HepG2 (cell line): ENCODE measurements at regions not wholly inside any gene's neighbourhood (a gene's known extent, or its start where the extent isn't known, plus 50 kb on each side); places are given as distances from the start of the nearest gene placed in this dataset.
"Not testable (repeated sequence)": the region's sequence is repeated elsewhere in the genome, so short reads cannot be mapped to it uniquely, and the experiment has no call there.

Experiments
- ATAC-seq: fragments of 200-7000 bp; cut with Tn5 transposase; 3 replicates; pipeline ENCODE4 v1.9.1; 2020; ENCODE audit warnings: mild to moderate bottlenecking, moderate library complexity
- BruUV-seq: library from RNA; stranded (reverse); fragments of 400-500 nt; replicated peaks from 2 replicates; lab custom pipeline; 2021; lab: Mats Ljungman, UMichigan
- CTCF ChIA-PET: fragments of 300-600 bp; formaldehyde crosslinking; extraction: SDS; loops from one replicate; lab custom pipeline; 2021; ENCODE audit warnings: low total read pairs, inconsistent platforms, low intra/inter-chr PET ratio; lab: Yijun Ruan, JAX
- POLR2A ChIA-PET: fragments of 350-600 bp; sonication (Branson Sonifier 250); formaldehyde crosslinking; loops from one replicate; lab custom pipeline; 2020; ENCODE audit warnings: antibody characterized with exemption, inconsistent platforms; lab: Yijun Ruan, JAX
- DNase-seq: peaks from one replicate; pipeline ENCODE4 v3.0.0-alpha.2; 2015; ENCODE audit warnings: low spot score
- FAIRE-seq: peaks from 3 replicates; lab custom pipeline; 2011; peaks lifted over from hg19 to GRCh38; lab: Jason Lieb, UNC
- H2AFZ ChIP-seq: one replicate; pipeline ENCODE4 v1.6.1; 2011; ENCODE audit warnings: low read length, inconsistent platforms
- H3K27ac ChIP-seq: fragments of 300-600 bp; 3 replicates; pipeline ENCODE4 v1.8.0; 2011; ENCODE audit warnings: mixed run types, mild to moderate bottlenecking, mixed read lengths, low read length, inconsistent platforms; ENCODE audit not compliant: insufficient read depth; ENCODE audit errors: extremely low read length
- H3K27me3 ChIP-seq, 2 experiments: fragments of 200-600 bp in 1 of 2; 2 replicates in 1 of 2; 3 replicates in 1 of 2; pipeline versions ENCODE4 v1.6.0 to v1.8.0; 2011; ENCODE audit warnings: low read length in 2 of 2, mild to moderate bottlenecking in 2 of 2, moderate library complexity in 2 of 2, inconsistent platforms in 1 of 2; ENCODE audit not compliant: insufficient read depth in 2 of 2, control insufficient read depth in 1 of 2
- H3K36me3 ChIP-seq, 2 experiments: fragments of 200-600 bp in 1 of 2; replicated peaks in 1 of 2; 2 replicates in 1 of 2; 3 replicates in 1 of 2; pipeline versions ENCODE4 v1.5.1 to v1.8.0; 2011; ENCODE audit warnings: low read length in 2 of 2, inconsistent platforms in 1 of 2; ENCODE audit not compliant: insufficient read depth in 2 of 2, control insufficient read depth in 1 of 2
- H3K4me1 ChIP-seq: 2 replicates; pipeline ENCODE4 v1.5.1; 2012; ENCODE audit warnings: low read length, inconsistent platforms; ENCODE audit not compliant: insufficient read depth
- H3K4me2 ChIP-seq: 2 replicates; pipeline ENCODE4 v1.6.0; 2011; ENCODE audit warnings: low read depth, low read length, inconsistent platforms
- H3K4me3 ChIP-seq, 3 experiments: fragments of 200-600 bp in 1 of 3; sonication (generic), shearing (Covaris generic) in 1 of 3; replicated peaks in 1 of 3; 2 replicates each; pipeline ENCODE4 v1.5.1; 2011 to 2016; ENCODE audit warnings: low read length in 3 of 3, inconsistent platforms in 2 of 3, low read depth in 2 of 3, mild to moderate bottlenecking in 2 of 3, control low read depth in 1 of 3, mixed read lengths in 1 of 3; ENCODE audit not compliant: insufficient read depth in 1 of 3
- H3K79me2 ChIP-seq: one replicate; pipeline ENCODE4 v1.6.1; 2011; ENCODE audit warnings: low read length, inconsistent platforms; ENCODE audit not compliant: insufficient read depth
- H3K9ac ChIP-seq: 2 replicates; pipeline ENCODE4 v1.6.0; 2011; ENCODE audit warnings: mild to moderate bottlenecking, low read depth, low read length, inconsistent platforms; ENCODE audit not compliant: insufficient read depth
- H3K9me3 ChIP-seq: 2 replicates; pipeline ENCODE4 v1.5.1; 2012; ENCODE audit warnings: mild to moderate bottlenecking, low read length
- H4K20me1 ChIP-seq: 2 replicates; pipeline ENCODE4 v1.6.0; 2011; ENCODE audit warnings: inconsistent platforms, mild to moderate bottlenecking, low read length, moderate library complexity; ENCODE audit not compliant: insufficient read depth
- EP300 ChIP-seq, 3 experiments: sonication (generic) in 1 of 3; formaldehyde crosslinking in 1 of 3; IDR thresholded peaks; 2 replicates each; pipeline versions ENCODE4 v1.5.1 to v1.6.1; 2011 to 2020; ENCODE audit warnings: low read depth in 2 of 3, low read length in 2 of 3, borderline replicate concordance in 1 of 3, improper control_type of control experiment in 1 of 3, mild to moderate bottlenecking in 1 of 3, missing genetic modification reagents in 1 of 3, moderate library complexity in 1 of 3
- HNRNPL ChIP-seq: fragments of 200-400 bp; formaldehyde crosslinking; IDR thresholded peaks from 2 replicates; pipeline ENCODE4 v1.6.1; 2017; ENCODE audit warnings: mild to moderate bottlenecking, low read depth, low read length
- NCOA1 ChIP-seq: sonication (generic); formaldehyde crosslinking; IDR thresholded peaks from 2 replicates; pipeline ENCODE4 v1.9.0; 2021; ENCODE audit warnings: missing genetic modification reagents
- SRSF4 ChIP-seq: fragments of 200-400 bp; formaldehyde crosslinking; IDR thresholded peaks from one replicate; pipeline ENCODE4 v1.6.1; 2018; ENCODE audit warnings: mild to moderate bottlenecking, low read depth, low read length, moderate library complexity; ENCODE audit not compliant: poor library complexity, severe bottlenecking
- TCF12 ChIP-seq, 2 experiments: fragments of 450-650 bp in 1 of 2; sonication (generic) in 1 of 2; formaldehyde crosslinking in 1 of 2; IDR thresholded peaks; 2 replicates each; pipeline versions ENCODE4 v1.6.1 to v1.8.0; 2017 to 2022; ENCODE audit warnings: antibody characterized with exemption in 1 of 2, mild to moderate bottlenecking in 1 of 2, missing genetic modification reagents in 1 of 2, moderate library complexity in 1 of 2
- TCF7 ChIP-seq: sonication (generic); IDR thresholded peaks from 2 replicates; pipeline ENCODE4 v1.6.1; 2016; ENCODE audit warnings: antibody characterized with exemption, low read depth
- ZNF143 ChIP-seq: sonication (generic); formaldehyde crosslinking; IDR thresholded peaks from 2 replicates; pipeline ENCODE4 v1.4.0; 2020; ENCODE audit warnings: missing genetic modification reagents
- ZNF34 ChIP-seq: sonication (generic); formaldehyde crosslinking; IDR thresholded peaks from 2 replicates; pipeline ENCODE4 v1.4.0; 2020; ENCODE audit warnings: mild to moderate bottlenecking, missing genetic modification reagents, borderline replicate concordance
- ZNF414 ChIP-seq: sonication (generic); formaldehyde crosslinking; IDR thresholded peaks from 2 replicates; pipeline ENCODE4 v1.5.0; 2020; ENCODE audit warnings: missing genetic modification reagents
- ZNF691 ChIP-seq: sonication (generic); formaldehyde crosslinking; IDR thresholded peaks from 2 replicates; pipeline ENCODE4 v1.4.0; 2020; ENCODE audit warnings: missing genetic modification reagents, low read depth, mild to moderate bottlenecking, borderline replicate concordance
- ZNF737 ChIP-seq: sonication (generic); formaldehyde crosslinking; IDR thresholded peaks from 2 replicates; pipeline ENCODE4 v1.5.0; 2020; ENCODE audit warnings: missing genetic modification reagents, mild to moderate bottlenecking, borderline replicate concordance
- ZNF879 ChIP-seq: sonication (generic); formaldehyde crosslinking; IDR thresholded peaks from 2 replicates; pipeline ENCODE4 v1.8.1; 2023; ENCODE audit warnings: missing genetic modification reagents
- WGBS: methylation state at CpG from one replicate; pipeline ENCODE4 v1.1.6; 2017; ENCODE audit warnings: low lambda C conversion rate; 5-methylcytosine and 5-hydroxymethylcytosine counted together
- in situ Hi-C: cut with HindIII; loops from 2 replicates; pipeline ENCODE4 v1.10.0; 2017; ENCODE audit warnings: low pct_unique_long_range_greater_than_20kb; ENCODE audit not compliant: extremely low pct_ligation_motif_present
- intact Hi-C: fragments of 100-400 bp; cut with micrococcal nuclease; formaldehyde crosslinking; loops from one replicate; pipeline ENCODE4 v1.10.0; 2022; ENCODE audit not compliant: unreplicated experiment

GRCh38 chr3:159681717-159682116, 306.9 kb upstream of the IL12A start:
- 0% methylated on average over 5 of the region's 5 CpGs for WGBS
- H3K4me3 ChIP-seq; H3K36me3 ChIP-seq; H2AFZ ChIP-seq; H3K9ac ChIP-seq; H3K27ac ChIP-seq; H3K4me2 ChIP-seq; in situ Hi-C loops; H3K79me2 ChIP-seq; CTCF ChIA-PET; POLR2A ChIA-PET; FAIRE-seq; ATAC-seq; H3K4me1 ChIP-seq; DNase-seq; H4K20me1 ChIP-seq; intact Hi-C loops; H3K9me3 ChIP-seq; H3K27me3 ChIP-seq; BruUV-seq; TF ChIP-seq TCF12 (CRISPR knock-in tag; IDR thresholded peaks at IDR 0.05): not testable (repeated sequence)
- TF ChIP-seq TCF12 (IDR thresholded peaks at IDR 0.05): peak; percentile 98

GRCh38 chr3:159685801-159686200, 302.8 kb upstream of the IL12A start:
- in situ Hi-C loops: no loop called here

More at GRCh38 chr3:159685801-159686200, 302.8 kb upstream of the IL12A start:
- Histone ChIP-seq H2AFZ (no peak overlapping the region), H3K27me3 (no peaks in the 10 kb centered on the region), H3K27ac (no peak overlapping the region), H4K20me1 (no peaks in the 10 kb centered on the region), H3K9ac (no peak overlapping the region), H3K36me3 (no peaks in the 10 kb centered on the region), H3K79me2 (no peaks in the 10 kb centered on the region), H3K9me3 (no peaks in the 10 kb centered on the region), H3K4me2 (no peak overlapping the region), H3K4me3 (no peak overlapping the region), H3K4me1 (no peaks in the 10 kb centered on the region)
- FAIRE-seq (no peak), DNase-seq (no peak), ATAC-seq (no peak)
- intact Hi-C loops: no loop called here
- TF ChIP-seq EP300 (IDR thresholded peaks at IDR 0.05; ENCODE audit: low read depth in 2 of 2, low read length in 2 of 2): no peak
- no peak for TF ChIP-seq EP300 (CRISPR knock-in tag; IDR thresholded peaks at IDR 0.05; ENCODE audit: borderline replicate concordance)
- no peak for TF ChIP-seq ZNF879 (CRISPR knock-in tag)
- TF ChIP-seq SRSF4: no peak
- no peak for TF ChIP-seq NCOA1
- TF ChIP-seq ZNF143: no peak
- TF ChIP-seq HNRNPL: no peak
- TF ChIP-seq ZNF737: no peak
- no peak for TF ChIP-seq ZNF691 (CRISPR knock-in tag)
- no peak for TF ChIP-seq ZNF414 (CRISPR knock-in tag)
- no peak for TF ChIP-seq ZNF34 (CRISPR knock-in tag)
- no peak for TF ChIP-seq TCF7
- CTCF ChIA-PET: no interaction called here
- BruUV-seq: no TSS peak
- POLR2A ChIA-PET: no interaction called here
